ENCODE measurements at regions not wholly inside any gene's neighbourhood (a gene's known extent, or its start where the extent isn't known, plus 50 kb on each side); places are given as distances from the start of the nearest gene placed in this dataset.

GRCh38 chr16:35255816-35256215, 1796.4 kb downstream of the TP53TG3F start:
- H3K4me1 Mint-ChIP-seq (ENCODE audit: low read depth), result no peaks in the 10 kb centered on the region
- no peak for DNase-seq (ENCODE audit: low spot score)
- no peak overlapping the region for H3K27ac Mint-ChIP-seq (ENCODE audit: unreplicated experiment)
- H3K36me3 Mint-ChIP-seq (ENCODE audit: low read depth), result no peaks in the 10 kb centered on the region
- H3K9me3 Mint-ChIP-seq (ENCODE audit: low read depth), result peaks cover 51% of the 10 kb centered on the region
- H3K4me3 Mint-ChIP-seq (ENCODE audit: unreplicated experiment), result no peak overlapping the region
- TF ChIP-seq CTCF (IDR thresholded peaks at IDR 0.05), result no peak
- H3K27me3 Mint-ChIP-seq (ENCODE audit: low read depth), result no peaks in the 10 kb centered on the region

- DNase-seq (ENCODE audit: low spot score), result no peak
- no peak for TF ChIP-seq CTCF (IDR thresholded peaks at IDR 0.05)
- H3K27ac Mint-ChIP-seq (ENCODE audit: unreplicated experiment), result no peak overlapping the region
- peaks cover 50% of the 10 kb centered on the region for H3K9me3 Mint-ChIP-seq (ENCODE audit: low read depth)
- H3K4me1 Mint-ChIP-seq (ENCODE audit: low read depth), result no peaks in the 10 kb centered on the region
- no peaks in the 10 kb centered on the region for H3K36me3 Mint-ChIP-seq (ENCODE audit: low read depth)
- H3K27me3 Mint-ChIP-seq (ENCODE audit: low read depth), result no peaks in the 10 kb centered on the region
- no peak overlapping the region for H3K4me3 Mint-ChIP-seq (ENCODE audit: unreplicated experiment)
These were observed 1799.0 kb downstream of the TP53TG3F start for GRCh38 chr16:35258381-35258780.

- Mint-ChIP-seq H3K27me3 (ENCODE audit: low read depth) (no peaks in the 10 kb centered on the region), H3K36me3 (ENCODE audit: low read depth) (no peaks in the 10 kb centered on the region), H3K4me3 (ENCODE audit: unreplicated experiment) (no peak overlapping the region), H3K9me3 (ENCODE audit: low read depth) (peaks cover 71% of the 10 kb centered on the region), H3K27ac (ENCODE audit: unreplicated experiment) (no peak overlapping the region), H3K4me1 (ENCODE audit: low read depth) (no peaks in the 10 kb centered on the region)
- TF ChIP-seq CTCF (IDR thresholded peaks at IDR 0.05), result no peak
- DNase-seq (ENCODE audit: low spot score), result no peak
These were observed 1836.4 kb downstream of the TP53TG3F start for GRCh38 chr16:35295856-35296255.

GRCh38 chr16:35296962-35297653, 1837.7 kb downstream of the TP53TG3F start:
- H3K4me1 Mint-ChIP-seq (ENCODE audit: low read depth), result no peaks in the 10 kb centered on the region
- no peak for DNase-seq (ENCODE audit: low spot score)
- H3K36me3 Mint-ChIP-seq (ENCODE audit: low read depth), result no peaks in the 10 kb centered on the region
- no peak overlapping the region for H3K4me3 Mint-ChIP-seq (ENCODE audit: unreplicated experiment)
- H3K27ac Mint-ChIP-seq (ENCODE audit: unreplicated experiment), result no peak overlapping the region
- H3K9me3 Mint-ChIP-seq (ENCODE audit: low read depth), result peaks cover 69% of the 10 kb centered on the region
- TF ChIP-seq CTCF (IDR thresholded peaks at IDR 0.05), result no peak
- H3K27me3 Mint-ChIP-seq (ENCODE audit: low read depth), result no peaks in the 10 kb centered on the region

- H3K4me3 Mint-ChIP-seq (ENCODE audit: unreplicated experiment), result no peak overlapping the region
- peaks cover 70% of the 10 kb centered on the region for H3K9me3 Mint-ChIP-seq (ENCODE audit: low read depth)
- H3K27me3 Mint-ChIP-seq (ENCODE audit: low read depth), result no peaks in the 10 kb centered on the region
- no peaks in the 10 kb centered on the region for H3K4me1 Mint-ChIP-seq (ENCODE audit: low read depth)
- H3K36me3 Mint-ChIP-seq (ENCODE audit: low read depth), result no peaks in the 10 kb centered on the region
- DNase-seq (ENCODE audit: low spot score), result no peak
- no peak overlapping the region for H3K27ac Mint-ChIP-seq (ENCODE audit: unreplicated experiment)
- no peak for TF ChIP-seq CTCF (IDR thresholded peaks at IDR 0.05)
These were observed 1839.2 kb downstream of the TP53TG3F start for GRCh38 chr16:35298460-35299243.

Data from chondrocyte (in vitro differentiated cells).